ENCODE measurements at regions not wholly inside any gene's neighbourhood (a gene's known extent, or its start where the extent isn't known, plus 50 kb on each side); places are given as distances from the start of the nearest gene placed in this dataset.

DNA sequence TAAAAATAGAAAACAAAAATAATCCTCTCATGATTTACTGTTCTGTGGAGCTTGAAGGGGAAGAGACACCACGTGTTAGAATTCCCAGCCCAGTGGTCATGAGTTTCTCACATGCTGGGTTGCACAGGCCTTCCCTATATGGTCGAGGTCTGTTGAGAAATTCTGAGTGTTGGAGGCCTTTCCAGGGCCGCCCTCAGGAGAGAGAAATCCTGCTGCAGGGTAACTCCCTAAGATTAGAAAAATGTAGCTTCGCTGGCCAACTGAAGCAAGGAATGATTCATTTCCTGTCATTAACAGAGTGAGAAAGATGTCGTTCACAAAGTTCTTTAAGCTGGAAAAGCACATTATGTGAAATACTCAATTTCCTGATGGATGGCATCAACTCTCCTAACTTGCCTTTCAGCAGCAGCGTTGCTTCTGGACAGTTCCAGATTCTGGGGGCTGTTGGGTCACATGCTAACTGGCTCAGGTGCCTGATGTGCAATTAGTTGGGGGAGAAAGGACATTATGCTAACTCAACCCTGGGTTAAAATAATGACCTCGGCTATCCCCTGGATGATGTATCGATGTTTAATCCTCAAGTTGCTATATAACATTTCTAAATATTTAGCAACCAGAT, 104.8 kb upstream of the CD180 start:
- DNase-seq (ENCODE audit: low read depth): peak; percentile 95

DNA sequence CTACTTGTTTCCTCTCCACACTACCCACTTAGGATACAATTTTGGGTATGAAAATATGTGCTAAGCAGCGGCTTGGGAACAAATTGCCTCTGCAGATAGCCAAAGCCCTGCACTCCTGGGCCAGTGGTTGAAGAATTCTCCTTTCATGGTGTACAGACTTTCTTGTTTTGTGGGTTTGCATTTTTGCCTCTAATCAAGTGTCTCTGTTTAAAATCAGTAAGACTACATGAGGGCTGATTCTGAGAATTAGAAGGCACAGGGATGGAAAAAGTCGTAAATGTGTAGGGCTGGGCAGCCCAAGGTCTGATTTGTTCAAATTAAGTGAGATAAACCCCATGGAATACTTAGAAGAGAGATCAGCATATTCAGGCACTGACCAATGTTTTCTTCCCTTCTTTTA, 103.7 kb upstream of the CD180 start:
- DNase-seq (ENCODE audit: low read depth): no peak

DNA sequence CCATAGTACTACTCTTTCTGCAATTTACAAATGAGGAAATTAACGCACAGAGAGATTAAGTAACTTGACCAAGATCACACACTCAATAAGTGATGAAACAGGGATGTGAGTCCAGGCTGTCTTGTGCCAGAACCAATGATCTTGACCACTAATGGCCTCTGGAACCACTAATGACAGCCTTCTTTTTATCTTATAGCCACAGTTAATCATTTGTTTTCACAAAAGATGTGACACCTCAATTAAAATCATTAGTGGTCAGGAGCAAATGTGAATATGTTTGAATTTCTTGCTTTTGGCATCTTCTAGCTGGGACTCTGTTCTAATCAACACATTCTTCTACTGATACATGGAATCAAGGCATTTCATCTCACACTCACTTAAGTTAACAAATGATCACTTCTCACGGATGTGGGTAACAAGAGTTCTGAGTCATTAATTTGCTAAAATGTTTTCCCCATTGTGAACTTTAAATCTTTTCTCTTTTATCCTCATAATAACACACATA, 102.7 kb upstream of the CD180 start:
- no peak for DNase-seq (ENCODE audit: low read depth)

DNA sequence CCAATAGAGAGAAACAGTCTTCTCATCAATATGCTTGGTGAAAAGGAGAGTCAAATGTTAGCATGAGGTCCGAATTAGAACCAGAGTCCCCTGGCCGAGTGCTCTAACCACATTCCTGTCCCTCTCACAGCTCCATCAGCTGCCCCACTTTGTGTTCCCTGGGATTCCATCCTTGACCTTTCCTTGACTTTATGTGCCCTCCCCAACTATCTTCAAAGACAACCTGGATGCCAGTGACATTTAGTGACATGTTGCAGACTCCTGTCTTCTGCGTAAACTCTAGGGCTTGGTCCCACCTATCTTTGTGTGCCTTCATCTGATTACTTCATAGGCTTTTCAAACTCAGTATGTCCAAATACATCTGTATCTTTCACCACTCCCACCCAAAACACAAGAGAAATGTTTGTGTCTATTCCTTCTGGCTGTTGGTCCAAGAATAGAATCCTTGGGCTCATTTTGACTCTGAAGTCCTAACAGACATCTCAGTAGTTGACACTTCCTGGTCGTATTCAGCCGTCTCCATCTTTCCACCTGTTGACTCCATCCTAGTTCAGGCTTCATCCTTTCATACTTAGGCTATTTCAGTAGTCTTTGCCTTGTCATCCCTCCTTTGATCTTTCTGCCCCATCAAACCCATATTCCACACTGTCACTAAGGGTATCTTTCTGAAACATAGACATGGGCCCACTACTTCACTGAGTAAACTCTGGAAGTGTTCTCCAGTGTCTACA, 101.4 kb upstream of the CD180 start:
- DNase-seq (ENCODE audit: low read depth): no peak

DNA sequence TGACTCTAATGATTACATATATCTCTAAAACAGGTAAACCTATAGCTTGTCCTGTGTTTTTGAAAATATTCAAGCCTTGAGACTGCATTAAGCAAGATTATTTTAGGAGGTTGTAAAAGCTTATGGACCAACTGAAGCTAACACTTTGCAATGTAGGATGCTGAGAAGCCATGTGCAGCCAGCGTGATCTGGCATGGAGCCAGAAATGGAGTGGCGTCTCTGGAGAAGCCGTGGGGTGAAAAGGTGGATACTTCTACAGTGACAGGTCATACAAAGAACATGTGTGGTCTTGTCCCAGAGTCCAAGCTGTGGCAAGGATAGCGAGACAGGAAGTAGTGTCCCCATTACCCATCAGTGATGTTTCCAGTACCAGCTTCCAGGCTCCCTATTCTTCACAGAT, 100.8 kb upstream of the CD180 start:
- DNase-seq (ENCODE audit: low read depth): no peak

DNA sequence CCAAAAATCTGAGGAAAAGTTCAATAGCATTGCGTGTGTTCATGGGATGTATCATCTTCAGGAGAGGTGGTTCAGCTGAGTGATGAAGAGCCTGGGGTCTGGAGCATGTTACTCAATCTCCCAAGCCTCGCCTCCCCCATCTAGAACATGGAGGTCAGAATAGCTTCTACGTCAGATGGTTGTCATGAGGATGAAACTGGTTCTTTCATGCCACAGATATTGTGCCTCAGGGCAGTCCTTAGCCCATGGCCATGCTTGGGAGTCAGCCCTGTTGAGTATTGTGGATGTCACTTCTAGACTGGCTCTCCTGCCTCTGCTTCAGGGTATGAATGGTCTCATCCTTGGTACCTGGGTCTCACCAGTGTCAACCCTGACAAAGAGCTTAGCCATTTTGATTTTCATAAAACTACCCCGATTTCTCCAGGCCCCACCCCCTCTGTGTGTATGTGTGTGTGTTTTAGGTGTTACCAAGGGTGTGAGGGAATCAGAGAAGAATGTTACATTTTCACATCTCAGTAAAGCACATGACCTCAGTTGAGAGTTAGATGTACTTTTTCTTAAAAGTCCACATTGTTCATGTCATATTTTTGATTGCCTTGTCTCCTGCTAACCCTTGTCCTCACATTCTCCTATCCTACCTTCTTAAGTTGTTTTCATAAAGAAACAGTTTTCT, 97.8 kb upstream of the CD180 start:
- DNase-seq (ENCODE audit: low read depth): no peak

DNA sequence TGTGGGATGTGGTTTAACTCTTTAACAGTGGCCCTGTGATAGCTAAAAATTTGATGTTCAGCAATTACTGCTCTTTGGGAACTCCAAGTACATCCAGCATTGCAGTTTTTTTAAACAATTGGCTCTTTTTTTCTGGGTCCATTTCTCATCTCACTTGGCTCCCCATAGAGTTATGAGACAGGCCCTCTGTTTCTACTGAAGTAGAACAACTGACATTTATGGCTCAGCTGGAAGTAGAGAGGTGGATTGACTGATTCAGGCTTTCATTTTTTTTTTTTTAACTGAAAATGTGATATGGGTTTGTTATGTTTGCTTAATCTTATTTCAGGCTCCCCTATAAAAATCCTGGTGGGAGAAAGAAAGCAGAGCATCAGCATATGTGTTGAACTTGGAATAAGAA, 96.6 kb upstream of the CD180 start:
- DNase-seq (ENCODE audit: low read depth): no peak

DNA sequence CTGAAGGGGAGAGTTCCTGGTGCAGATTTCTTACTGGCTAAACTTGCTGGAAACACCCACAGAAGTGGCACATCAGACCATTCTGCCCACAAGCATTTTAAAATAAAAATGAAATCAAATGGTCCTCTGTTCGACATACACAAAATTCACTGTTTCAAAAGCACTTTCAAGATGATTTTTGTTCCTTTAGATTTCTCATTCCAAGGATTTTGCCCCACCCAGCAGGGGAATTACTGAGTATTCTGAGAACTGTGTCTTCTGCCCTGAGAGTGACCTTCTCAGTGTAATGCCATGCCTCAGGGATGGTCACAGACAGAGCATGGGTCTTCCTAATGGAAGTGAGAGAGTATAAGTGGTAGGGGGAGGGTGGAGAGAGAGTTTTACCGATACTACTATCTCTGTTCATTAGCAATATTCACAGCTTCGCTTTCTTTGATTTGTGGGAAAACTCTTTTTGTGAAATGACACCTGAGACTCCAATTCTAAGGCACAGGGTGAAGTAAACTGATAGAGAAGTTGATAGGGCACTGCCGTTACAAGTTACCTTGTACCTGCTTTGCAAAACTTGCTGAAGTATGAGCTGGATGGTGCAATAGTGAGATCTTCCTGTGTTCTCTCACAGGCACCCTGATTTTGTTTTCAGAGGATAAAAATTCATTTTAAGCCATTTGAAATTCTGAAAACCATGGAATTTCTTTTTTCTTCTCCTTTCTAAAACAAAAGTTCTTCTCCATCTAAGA, 95.8 kb upstream of the CD180 start:
- DNase-seq (ENCODE audit: low read depth): no peak

DNA sequence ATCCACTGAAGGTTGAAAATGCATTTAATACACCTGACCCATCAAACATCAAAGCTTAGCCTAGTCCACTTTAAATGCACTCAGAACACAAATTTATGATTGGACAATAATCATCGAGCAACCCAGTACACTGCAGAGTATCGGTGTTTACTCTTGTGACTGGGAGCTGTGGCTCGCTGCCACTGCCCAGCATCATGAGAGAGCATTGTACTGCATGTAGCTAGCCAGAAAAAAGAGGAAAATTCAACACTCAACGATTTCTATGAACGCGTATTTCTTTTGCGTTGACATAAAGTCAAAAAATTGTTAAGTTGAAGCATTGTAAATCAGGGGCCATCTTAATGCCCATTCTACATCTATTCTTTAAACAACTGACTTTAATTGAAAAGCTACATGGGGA, 95.1 kb upstream of the CD180 start:
- DNase-seq (ENCODE audit: low read depth): no peak

DNA sequence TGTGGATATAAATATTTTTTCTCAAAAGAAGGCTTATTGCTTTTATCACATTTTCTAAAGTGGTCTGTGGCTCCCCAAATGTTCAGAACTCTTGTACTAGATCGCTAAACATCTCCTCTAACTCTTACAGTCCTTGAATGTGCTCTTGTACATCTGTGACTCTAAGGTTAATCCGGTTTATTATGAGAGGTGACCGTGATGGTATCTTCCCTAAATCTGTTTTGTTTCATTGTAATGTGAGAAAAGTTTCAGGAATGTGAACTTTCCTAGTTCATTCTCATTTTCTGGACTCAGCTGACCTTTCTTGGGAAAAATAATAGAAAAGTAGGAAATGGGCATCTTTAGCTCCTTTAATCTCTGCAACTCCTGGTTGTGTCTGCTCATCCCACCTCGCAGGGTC, 94.5 kb upstream of the CD180 start:
- no peak for DNase-seq (ENCODE audit: low read depth)

DNA sequence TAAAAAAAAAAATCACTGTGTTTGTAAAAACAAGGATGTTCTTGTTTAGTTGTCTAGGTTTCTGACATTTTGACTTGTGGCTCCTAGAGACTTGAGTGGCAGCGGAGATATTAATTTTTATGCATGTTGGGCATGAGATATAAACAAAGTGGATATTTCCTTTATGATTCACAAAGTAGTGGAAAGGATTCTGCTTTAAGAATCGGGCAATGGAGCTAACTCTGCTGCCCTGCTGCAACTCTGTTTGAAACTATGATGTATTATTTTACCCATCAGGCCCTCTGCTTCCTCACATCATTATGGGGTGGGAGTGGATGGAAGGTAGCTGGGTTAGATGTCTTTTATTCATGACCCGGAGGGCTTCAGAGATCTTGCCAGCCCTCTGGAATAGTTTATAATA, 94.1 kb upstream of the CD180 start:
- peak; percentile 61 for DNase-seq (ENCODE audit: low read depth)

DNA sequence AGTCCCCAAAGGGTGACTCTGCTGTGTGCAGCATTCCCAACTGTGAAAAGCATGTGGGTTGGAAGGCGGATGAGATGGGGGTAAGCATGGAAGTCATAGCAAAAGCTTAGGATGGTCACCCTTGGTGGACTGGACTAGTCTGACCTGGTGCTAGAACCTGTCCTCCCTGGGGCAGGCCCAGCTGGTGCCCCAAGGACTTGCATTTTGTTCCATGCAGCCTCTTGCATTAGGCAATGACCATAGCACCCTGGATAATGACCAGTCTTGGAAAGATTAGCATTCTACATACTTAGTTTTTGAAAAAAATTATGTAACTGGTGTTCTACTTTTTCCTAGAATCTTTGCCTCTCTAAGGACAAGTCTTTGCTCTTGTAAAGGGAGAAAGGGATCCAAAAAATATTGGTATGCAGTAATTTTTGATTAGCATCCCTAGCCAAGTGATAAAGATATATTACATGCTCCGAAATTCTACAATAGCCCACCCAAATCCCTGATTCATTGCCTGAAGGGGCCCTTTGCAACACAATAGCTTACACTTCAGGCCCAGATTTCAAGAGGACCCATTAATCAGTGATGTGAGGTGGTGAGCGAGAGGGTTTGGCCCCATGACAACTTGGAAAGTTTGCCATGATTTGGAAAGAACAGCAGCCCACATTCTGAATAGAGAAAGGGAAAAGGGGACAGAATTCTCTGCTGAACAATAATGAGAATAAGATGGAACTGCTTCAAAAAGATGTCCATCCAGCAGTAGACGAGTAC, 93.3 kb upstream of the CD180 start:
- DNase-seq (ENCODE audit: low read depth): peak; percentile 49

DNA sequence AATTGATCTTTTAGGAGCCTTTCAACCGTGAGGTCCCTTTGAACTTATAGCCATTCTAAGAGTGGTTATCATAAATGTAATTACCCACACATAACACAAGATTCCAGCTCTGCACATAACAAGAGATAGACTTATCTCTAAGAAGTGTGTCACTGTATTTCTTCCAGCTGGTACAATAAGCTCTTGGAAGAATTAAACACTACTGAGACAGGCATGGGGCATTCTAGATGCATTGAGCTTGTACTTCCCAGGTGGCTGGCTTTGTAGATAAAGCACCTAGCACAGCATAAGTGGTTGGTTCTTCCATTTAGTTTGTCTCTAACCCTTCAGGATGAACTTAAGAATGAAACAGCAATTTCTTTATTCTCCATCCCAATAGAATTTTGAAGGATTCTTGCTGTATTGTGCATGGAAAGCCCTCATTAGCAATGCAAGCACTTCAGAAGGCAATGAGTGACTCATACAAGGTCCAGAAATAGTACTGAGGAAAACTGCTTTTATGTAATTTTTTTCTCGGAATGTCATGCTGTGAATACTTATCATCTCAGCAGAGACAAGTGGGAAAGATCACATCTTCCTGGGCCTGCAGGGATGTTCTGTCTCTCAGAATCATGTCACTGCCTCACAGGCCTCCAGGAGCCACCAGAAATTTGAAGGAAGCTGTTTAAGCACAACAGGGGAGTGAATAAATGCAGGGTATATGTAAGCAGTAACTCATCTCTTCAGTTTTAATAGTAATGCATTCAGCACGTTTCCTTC, 91.1 kb upstream of the CD180 start:
- DNase-seq (ENCODE audit: low read depth): peak; percentile 62

DNA sequence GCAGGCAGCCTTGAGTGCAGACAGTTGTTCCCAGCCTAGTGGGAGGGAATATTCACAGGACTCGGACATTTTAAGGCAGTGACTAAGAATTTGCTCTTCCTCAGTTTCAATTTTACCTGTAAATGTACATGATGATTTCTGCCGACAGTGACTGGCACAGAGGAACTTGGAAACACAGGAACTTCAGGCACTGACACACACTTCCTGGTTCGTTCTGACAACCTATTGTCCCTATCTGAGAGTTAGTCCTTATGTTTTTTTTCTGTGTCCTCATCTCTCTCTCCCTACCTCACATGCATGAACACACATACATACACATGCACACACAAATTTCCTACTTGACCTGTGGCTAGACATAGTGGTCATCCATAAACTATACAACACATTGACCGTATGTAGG, 89.4 kb upstream of the CD180 start:
- no peak for DNase-seq (ENCODE audit: low read depth)

DNA sequence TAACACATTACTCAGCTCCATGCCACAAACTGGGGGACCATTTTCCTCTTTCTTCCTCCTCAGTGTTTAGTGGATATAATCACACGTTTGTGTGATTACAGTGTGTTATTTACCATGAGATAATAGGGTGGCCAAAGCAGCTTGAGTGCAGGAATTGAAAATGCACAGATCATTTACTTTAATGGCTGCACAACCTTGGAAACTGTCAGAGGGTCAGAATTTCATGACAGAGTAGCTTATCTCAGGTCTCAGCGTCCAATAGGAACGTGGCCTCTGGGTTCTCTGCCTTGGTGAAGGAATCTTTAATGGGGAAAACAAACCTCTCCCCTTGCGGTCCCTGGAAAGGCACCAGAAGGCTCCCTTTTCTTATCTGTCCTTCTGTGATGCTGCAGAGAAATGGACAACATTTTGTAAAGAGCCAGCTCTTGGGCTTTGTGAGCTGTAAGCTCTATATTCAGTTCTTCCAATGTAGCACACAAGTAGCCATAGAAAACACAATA, 87.4 kb upstream of the CD180 start:
- DNase-seq (ENCODE audit: low read depth): no peak

DNA sequence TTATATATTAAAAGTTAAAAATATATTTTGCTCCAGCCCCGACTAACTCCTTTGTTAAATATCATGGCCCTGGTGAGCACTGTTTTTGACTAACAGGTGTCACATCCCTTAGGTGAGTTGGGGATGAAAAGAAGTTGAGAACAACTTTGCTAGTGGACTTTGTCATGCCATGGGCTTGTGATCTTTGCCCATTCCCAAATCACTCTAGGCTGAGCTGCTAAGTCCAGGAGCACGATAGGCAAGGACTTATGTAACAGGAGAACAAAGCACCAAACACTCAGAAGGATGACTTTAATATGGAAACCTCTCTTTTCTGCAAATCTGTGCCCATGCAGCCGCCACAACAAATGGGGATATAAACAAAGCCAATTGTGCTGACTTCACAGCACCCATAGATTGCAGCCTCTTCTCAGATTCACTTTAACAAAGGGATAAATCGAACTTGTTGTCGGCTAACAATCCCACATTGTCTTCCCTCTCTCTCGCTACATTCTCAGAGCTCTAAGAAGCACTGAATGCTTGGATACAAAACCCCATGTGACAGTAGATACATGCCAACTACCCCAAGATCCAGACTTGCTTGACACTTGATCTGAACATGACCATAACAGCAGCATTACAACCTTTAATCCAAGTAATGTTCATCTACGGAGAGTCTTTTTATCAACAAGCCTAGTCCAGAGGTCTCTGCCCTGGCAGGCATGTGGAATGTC, 86.8 kb upstream of the CD180 start:
- no peak for DNase-seq (ENCODE audit: low read depth)

DNA sequence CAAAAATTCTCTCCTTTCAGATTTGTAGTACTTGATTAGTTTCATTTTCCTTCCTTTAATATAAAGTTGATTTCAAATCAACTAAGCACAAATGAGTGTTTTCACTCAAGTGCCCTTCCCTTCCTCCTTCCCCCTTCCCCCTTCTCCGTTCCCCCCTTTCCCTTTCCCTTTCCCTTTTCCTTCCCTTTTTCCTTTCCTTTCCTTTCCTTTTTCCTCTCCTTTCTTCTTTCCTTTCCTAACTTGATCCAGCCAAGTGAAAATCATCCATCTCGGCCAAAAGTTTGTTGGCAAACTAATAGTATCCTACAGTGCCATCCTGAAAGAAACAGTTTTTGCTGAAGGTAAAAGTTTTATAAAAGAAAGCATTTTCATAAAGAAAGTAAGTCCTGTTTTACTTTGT, 85.3 kb upstream of the CD180 start:
- no peak for DNase-seq (ENCODE audit: low read depth)

DNA sequence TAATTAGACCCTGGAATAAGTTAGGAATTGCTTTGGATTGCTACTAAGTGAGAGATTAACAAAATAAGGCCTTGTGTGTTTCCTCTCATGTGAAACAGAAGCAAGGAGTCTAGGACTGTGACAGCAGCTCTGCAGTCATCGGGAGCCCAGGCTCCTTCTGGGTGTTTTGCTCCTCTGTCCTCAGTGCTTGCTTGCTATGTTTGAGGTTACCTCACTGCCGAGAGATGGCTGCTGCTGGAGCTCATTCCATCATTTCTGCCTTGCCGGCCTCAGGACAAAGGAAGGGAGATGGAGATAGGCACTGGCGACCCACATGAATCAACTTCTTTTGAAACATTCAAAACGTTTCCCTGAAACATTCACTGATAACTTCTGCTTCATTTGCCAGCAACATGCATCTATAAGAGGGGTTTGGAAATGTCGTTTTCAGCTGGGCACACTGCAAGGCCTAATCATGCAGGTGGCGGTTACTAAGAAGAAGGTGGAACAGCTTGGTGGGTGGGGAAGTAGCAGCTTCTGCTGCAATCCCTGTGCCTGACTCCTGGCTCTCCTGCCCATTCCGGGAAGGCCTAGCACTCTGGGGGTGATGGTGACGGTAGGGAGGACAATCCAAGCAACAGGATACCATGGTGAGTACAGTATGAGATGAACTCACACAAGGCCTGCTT, 77.2 kb upstream of the CD180 start:
- no peak for DNase-seq (ENCODE audit: low read depth)

DNA sequence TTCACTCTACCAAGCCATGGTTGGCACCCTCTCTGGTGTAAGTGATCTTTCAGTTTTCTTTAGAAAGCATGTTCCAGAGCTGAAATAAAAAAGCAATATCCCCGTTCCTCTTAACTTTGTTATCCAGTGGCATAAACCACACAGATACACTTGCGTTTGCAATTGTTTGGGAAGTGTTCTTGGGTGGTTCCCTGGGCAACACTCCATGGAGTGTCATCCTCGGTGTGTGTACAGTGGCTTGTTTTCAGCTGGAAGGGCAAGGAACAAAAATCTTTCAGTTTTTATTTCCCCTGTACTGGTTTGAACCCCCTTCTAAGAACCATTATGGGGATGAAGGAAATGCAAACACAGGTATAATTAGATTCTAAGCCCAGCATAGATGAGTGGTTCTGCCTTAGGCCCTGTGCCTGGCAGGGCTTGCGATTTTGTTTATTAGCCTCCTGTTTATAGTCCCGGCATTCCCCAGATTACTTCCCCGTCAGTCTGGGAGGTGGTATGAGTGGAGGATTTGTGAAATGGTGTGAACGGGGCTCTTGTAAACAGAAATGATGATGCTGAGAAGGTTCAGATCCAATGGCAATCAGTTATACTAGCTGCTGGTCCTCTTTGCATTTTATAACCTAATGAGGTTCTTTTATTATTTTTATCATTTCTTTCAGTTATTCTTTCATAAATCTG, 76.0 kb upstream of the CD180 start:
- DNase-seq (ENCODE audit: low read depth): peak; percentile 67

All from fibroblast of gingiva (primary cell).